CD4-positive, alpha-beta T cell treated with Interleukin-6 at 100 ng/mL for 8 hours (primary cell): ENCODE measurements at regions not wholly inside any gene's neighbourhood (a gene's known extent, or its start where the extent isn't known, plus 50 kb on each side); places are given as distances from the start of the nearest gene placed in this dataset.
"Not testable (repeated sequence)": the region's sequence is repeated elsewhere in the genome, so short reads cannot be mapped to it uniquely, and the experiment has no call there.

ENCODE experiments used
- DNase-seq: peaks from one replicate; pipeline ENCODE4 v3.0.0-alpha.2; 2020; ENCODE audit warnings: mixed read lengths, low spot score

DNA sequence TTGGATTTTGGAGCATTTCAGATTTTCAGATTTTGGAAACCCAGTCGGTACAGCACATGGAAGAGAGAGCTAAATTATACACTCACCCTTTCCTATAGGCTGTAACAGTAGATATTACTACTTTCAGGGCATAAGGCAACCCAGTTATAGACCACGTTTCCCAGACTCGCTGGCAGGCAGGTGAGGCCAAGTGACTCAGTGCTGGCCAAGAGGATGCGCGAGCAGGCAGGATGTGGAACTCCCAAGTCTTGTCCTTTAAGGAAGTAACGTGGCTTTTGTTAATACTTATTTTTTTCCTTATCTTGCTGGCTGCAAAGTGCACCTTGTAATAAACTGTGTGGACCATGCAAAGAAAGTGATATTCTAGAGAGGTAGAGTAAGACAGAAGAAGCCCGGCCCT is 1160.1 kb downstream of the GATA3 start:
- DNase-seq = no peak

DNA sequence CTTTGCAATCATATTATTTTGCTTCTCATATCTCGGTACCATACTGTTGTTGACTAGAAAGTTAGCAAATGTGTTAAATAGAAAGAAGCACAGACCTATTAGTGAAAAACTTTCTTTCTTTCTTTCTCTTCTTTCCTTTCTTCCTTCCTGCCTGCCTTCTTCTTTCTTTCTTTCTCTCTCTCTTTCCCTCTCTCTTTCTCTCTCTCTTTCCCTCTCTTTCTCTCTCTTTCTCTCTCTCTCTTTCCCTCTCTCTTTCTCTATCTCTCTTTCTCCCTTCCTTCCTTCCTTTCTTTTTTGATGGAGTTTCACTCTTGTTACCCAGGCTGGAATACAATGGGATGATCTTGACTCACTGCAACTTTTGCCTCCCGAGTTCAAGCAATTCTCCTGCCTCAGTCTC is 1160.6 kb downstream of the GATA3 start:
- no peak for DNase-seq

DNA sequence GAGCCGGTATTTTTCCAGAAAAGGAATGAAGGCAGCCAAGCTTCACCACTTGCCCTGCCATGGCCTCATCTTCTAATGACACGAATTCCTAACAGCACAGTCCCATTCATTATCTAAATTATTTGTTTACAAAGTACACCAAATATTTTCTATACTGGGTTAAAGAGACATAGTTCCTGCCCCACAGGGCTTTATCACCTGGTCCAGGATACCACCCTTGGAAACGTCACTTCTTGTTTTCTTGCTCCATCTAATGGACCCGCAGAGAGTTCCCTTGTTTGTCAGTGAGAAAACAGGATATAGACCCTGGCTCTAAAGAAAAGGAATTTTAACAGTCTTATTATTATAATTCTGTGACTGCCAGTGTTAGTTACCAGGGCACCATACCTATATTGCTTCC is 1165.4 kb downstream of the GATA3 start:
- no peak for DNase-seq

DNA sequence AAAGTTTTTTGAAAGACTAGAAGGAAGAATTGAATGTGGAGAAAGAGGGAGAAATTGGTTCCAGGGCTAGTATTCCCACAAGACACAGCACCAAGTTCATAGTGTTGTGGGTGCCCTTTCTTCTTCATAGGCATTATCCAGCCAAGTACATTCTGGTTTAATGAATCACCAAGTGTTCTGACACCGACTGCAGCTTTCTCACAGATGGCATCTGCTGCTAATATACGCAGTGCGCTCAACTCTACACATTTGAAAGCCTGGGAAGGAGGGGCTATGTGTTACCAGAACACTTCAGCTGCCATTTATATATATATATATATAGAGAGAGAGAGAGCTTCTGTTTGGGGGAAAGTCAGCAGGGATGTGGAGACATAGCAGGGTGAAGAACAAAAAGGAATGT is 1168.4 kb downstream of the GATA3 start:
- no peak for DNase-seq

DNA sequence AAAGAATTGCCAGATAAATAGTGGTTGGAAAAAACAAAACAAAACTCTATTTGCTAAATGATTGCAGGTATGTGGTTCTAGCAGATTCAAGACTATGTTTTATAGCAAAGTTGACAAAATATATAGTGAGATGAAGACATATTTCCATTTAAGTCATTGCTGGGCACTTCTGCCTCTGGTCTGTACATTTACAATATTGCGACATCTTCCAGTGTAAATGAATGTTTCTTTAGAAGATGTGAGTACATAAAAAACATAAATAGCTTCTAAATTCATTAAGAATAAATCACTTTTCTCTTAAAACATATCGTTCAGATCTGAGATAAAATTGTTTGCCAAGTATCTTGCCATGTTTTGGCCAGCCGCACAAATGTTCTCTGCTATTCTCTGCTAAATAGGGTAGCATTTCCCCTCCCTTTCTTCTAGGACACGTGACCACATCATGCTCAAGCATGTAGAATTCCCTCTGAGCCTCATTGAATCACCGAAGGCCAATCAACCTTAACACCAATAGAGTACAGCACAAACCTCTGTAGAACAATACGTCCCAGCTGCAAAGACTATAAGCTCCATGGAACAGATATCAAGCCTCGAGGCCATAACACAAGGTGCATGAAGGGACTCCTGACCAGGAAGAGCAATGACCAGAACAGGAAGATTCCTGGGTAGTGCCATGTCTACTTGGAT is 1173.3 kb downstream of the GATA3 start:
- no peak for DNase-seq

DNA sequence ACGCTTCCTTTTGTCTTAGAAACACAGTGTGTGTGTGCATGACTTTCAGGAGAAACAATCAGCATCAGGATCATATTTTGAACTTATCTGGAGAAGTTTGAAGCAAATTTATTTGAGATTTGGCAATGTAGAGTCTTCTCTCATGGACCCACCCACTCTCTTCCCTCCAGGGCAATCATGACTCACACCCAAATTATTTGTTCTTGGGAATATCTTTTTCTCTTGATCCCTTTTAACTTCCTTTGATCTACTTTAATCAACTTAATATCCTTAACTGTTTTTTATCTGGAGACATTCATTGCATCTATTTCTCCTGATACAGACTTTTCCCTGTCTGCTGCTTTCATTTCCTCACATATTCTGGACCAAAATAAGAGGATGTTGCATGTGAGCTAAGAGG is 1174.3 kb downstream of the GATA3 start:
- no peak for DNase-seq

DNA sequence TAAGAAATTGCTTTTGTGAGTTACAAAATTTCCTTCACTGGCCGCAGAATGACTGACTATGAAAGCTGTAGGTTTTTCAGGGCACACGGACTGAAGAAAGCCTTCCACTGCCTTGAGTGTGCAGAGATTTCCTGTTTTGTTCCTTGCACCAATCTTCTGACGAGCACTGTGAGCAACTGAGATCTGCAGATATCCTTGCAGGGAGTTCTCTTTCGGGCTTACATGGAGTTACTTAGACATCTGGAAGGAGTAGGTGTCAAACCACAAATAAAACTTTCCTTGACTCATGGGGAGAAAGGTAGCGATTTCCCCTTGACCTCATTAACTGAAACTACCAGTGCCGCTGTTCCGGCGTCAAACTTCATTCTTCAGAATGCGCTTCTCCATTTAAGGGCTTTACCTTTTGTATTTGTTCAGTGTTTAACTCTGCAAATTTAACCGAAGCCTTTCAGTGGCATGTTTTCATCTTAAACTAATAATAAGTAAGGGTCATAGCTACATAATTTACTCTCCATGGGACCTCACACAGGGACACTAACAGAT is 1175.3 kb downstream of the GATA3 start:
- DNase-seq = no peak

DNA sequence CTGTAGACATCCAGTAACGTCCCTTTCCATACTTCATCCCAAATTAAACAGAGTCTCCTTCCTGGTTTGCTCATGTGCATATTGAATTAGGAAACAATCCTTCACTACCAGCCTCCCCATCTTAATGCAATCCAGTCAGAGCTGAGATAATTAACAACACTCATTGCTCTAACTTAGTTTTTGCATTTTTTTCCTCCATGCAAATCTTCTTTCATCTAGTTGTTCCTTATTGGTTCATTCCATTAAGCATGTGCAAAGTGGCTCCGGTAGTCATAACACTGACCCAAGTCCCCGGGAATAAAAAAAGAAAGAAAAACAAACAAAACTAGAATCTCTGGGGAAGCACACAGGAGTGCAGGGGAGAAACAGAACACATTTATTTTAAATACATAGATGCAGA is 1176.1 kb downstream of the GATA3 start:
- DNase-seq = no peak

DNA sequence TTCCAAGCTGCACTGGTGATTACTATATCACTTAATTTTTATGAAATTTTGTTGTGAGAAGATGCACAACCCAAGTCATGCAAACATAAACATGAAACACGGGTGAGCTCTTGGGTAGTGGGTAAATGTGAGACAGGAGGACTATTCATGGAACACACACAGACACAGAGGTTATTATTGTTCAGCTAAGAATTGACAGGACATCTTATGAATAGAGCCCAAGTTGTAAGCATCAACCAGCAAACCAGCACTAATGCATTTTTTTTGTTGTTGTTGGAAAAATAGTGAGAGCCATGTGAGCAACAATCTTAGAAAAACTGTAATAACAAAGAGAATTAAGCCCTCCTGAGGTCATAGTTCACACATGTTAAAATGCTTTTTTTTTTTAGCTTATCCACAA is 1179.7 kb downstream of the GATA3 start:
- no peak for DNase-seq

DNA sequence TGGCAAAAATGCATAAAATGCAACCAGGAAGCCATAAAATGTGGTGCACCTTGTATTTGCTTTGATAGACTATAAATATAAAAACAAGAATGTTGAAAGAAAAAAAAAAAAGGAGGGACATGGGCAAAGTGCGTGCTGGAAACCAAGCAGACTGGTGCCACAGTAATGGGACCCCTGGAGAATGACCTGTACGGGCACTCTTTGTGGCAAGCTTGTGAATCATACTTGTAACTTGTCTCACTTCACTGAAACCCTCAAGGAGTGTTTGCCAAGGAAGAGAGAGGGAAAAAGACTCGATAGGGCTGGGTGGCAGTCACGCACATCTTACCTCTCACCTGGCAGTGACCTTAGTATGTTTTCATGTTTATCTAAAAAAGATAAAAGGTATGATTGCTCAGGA is 1183.6 kb downstream of the GATA3 start:
- no peak for DNase-seq

DNA sequence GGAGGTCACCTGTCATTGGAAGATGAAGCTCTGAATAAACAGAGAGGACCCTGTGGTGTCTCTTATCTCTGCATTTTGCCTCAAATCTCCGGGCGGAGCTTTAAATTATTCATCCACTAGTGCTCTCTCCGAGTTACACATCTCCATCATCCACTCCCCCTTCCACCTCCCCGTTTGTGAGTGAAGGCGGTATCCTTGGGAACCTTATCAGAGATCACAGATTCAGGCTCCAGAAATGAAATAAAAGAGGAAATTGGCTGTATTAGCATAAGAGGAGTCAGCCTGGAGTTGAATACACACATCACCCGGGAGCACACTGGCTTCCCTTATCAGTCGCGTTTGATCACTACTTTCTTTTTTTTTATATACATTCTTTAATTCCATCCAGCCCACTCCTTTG is 1184.8 kb downstream of the GATA3 start:
- DNase-seq = no peak

DNA sequence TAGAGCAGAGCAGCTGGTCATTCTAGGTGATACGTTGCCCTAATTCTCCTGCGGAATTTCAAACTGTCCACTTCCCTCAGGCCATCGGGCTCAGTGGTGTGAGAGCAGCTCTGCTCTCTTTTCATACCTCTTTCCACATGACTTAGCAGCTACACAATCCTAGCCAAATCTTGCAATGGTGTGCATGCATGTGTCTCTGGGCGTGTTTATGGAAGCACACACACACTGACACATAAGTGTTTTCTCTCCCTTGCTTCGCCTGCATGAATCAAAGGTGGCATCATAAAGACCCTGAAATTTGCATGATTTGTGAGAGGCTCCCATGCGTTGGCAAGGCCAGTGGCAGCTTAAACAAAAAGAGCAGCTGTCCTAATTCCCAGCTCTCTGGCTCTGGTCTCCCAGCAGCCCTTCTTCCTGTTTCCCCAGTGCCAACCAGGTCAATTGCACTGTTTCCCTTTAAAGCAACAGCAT is 1189.5 kb downstream of the GATA3 start:
- DNase-seq = no peak

DNA sequence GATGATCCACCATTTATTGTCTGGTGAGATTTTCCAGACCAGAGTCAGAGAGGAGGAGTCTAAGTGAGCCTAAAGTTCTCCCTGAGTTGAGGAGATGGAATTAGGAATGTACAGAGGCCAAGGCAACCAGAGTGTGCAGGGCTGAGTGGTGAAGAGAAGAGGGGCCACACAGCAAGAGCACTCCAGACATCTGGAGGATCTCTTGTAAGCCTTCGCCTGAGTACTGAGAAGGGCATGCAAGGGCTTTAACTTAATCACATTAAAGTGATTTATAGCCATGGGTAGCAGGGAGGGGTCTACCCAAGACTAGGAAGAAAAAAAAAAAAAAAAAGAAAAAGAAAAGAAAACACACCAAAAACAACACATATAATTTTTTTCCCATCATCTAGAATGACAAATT is 1190.4 kb downstream of the GATA3 start:
- no peak for DNase-seq

DNA sequence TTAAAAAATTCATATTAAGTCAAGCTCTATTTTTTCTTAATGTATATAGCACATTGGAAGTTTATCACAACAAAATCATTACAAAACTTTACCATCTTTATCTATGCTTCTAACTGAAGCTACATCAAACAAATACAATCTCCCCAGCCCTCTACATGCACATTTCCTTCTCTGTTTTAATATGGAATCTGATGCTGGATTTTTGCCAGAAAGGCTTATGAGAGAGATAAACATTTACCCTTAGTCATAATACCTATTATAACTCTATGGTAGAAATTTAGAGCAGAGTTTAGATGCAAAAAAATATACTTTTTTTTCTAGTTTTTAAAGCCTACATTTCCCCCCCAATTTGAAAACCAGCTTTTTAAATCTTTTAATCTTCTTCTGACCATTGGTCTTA is 1198.6 kb downstream of the GATA3 start:
- no peak for DNase-seq

DNA sequence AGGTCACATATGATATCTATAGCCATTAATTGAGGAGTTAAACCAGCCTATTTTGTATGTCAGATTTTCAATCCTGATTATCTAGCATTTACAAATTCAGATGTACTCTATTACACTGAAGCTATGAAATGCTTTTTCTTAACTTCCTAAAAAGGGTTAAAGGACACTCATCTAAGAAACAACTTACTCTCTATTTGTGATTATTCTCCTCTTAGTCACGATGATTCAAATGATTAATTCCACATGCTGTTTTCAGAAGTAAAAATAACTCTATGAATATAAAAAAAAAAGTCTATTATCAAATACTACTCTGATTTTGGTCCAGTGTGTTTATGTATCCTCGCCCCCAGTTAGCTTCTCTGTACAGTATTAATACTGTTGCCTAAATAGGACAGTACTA is 1199.9 kb downstream of the GATA3 start:
- no peak for DNase-seq

DNA sequence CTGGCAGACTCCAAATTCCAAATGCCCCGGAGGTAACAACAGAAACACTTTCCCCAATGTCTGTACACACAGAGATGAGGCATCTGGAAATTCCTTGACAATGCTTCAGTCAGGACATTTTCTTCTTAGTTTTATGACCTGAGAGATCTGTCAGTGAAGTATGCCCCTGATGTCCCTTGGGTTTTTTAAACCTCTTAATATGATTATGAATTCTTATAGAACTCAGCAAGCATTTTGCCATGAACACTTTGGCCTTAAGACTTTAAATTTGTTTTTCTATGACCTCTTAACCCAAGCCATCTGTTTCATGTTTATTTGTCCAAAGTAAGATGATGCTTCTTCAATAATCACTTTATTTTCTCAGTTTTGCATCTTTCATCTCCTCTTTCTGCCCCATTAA is 1206.2 kb downstream of the GATA3 start:
- no peak for DNase-seq

DNA sequence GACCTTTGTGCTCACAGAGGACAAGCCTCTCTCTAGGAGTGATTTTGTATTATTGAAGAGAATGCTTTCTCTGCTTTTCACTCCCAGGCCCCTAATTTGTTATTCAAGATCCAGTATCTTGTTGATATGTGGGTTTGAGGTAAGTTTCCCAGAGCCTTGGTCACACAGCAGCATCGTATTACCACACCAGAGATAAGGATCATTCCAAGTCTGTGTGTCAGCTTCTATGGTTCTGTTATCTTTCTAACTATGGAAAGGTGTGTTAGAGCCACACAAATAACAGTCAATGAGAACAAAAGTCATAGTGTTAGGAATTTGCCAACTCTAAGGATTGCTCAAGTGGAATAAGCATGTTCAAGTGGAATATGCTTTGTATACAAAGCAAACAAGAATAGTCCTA is 1208.3 kb downstream of the GATA3 start:
- no peak for DNase-seq

DNA sequence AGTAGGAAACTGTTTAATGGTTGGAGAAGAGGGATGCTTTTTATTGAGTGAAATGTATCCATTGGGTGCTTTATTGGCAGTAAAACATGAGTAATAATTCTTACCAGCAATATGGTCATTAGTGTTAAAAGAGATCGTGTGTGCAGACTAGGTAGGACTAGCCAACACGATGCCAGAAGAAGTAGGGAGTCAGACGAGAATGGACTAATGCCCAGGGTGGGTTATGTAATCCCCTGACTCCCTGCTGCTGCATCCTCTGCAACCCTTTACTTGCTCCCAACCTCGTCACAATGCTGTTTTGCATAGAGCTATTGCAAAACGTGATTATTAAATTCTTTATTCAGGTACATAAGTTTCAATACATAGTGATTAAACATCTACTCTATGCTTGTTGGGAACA is 1213.7 kb downstream of the GATA3 start:
- no peak for DNase-seq

DNA sequence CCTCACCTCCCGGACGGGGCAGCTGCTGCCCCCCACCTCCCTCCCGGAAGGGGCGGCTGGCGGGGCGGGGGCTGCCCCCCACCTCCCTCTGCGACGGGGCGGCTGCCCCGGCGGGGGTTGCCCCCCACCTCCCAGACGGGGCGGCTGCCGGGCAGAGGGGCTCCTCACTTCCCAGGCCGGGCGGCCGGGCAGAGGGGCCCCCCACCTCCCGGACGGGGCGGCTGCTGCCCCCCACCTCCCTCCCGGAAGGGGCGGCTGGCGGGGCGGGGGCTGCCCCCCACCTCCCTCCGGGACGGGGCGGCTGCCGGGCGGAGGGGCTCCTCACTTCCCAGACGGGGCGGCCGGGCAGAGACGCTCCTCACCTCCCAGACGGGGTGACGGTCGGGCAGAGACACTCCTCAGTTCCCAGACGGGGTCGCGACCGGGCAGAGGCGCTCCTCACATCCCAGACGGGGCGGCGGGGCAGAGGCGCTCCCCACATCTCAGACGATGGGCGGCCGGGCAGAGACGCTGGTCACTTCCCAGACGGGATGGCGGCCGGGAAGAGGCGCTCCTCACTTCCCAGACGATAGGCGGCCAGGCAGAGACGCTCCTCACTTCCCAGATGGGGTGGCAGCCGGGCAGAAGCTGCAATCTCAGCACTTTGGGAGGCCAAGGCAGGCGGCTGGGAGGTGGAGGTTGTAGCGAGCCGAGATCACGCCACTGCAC is 1218.8 kb downstream of the GATA3 start:
- DNase-seq = not testable (repeated sequence)

DNA sequence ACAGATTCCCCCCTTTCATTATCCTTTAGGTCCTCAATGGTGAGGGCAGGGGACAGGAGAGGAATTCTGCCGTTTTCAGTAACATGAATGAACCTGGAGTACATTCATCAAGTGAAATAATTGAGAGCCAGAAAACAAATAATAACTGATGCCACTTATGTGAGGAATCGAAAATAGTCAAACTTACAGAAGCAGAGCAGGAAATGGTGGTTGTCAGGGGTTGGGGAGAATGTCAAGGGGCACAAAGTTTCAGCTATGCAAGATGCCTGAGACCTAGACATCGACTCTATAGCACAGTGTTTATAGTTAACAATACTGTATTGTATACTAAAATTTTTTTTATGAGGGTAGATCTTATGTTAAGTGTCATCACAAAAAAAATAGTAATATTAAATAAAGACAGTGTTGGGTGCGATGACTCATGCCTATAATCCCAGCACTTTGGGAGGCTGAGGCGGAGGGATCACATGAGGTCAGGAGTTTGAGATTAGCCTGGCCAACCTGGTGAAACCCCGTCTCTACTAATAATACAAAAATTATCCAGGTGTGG is 1219.8 kb downstream of the GATA3 start:
- DNase-seq = no peak

DNA sequence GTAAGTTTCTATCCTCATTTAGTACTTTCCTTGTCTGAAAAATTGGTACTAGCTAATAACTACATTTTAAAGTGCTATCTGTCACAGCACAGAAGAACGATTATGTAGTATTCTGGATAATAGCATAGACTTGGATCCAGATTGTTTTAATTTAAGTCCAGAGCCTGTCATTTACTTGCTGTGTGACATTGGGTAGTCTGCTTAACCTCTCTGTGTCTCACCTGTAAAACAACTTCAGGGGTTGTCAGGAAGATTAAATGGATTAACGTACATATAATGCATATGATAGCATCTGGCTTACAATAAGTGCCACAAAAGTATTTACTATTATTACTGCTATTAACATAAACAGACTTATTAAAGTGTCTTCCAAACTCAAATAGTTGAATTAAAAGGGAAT is 1221.4 kb downstream of the GATA3 start:
- no peak for DNase-seq

DNA sequence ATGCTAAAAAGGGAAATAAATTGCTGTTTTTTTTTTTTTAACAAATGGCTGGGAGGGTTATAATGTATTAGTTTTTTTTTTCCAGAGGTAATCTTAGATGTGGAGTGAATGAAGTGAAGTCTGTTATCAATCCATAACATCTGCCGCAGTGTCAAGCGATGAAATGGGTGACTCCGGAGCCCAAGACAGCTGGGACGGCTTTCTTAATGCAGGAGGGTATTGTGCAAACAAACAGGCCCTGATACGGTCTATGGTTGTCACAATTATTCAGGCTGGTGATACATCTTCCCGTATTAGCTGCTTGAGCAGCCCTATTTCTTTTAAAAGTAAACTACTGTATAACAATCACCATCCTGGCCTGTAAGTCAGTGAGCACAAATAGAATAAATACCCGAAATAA is 1231.2 kb downstream of the GATA3 start:
- no peak for DNase-seq

DNA sequence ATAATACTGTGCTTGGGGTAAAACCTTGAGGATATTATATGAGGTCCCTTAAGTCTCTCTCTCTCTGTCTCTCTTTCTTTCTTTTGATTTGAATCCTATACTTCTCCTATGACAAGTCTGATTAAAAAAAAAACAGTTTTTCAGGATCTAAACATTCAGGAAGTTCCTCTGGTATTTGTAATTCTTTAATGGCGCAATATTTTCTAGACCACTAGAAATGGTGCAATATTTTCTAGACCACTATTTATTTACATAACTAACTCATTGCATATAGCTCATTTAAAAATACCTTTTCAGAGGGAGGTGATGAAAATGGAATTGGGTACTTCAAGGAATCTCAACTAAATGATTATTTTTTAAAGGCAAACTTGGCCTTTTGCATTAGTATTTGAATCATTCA is 1235.3 kb downstream of the GATA3 start:
- no peak for DNase-seq
